T-cell (primary cell): ENCODE measurements at regions not wholly inside any gene's neighbourhood (a gene's known extent, or its start where the extent isn't known, plus 50 kb on each side); places are given as distances from the start of the nearest gene placed in this dataset.
"Not testable (repeated sequence)": the region's sequence is repeated elsewhere in the genome, so short reads cannot be mapped to it uniquely, and the experiment has no call there.

Source experiments
- ATAC-seq, 4 experiments: fragments of 200-7000 bp in 3 of 4; fragments of 150-1000 bp in 1 of 4; cut with Tn5 transposase; replicated peaks in 1 of 4; 1 replicate in 3 of 4; 2 replicates in 1 of 4; pipeline ENCODE4 v1.10.0; 2021; ENCODE audit warnings: moderate library complexity in 3 of 4, mild to moderate bottlenecking in 2 of 4, moderate number of reproducible peaks in 1 of 4
- CTCF ChIA-PET, 2 donors: fragments of 300-600 bp; sonication (Branson Sonifier 250); formaldehyde crosslinking; loops; one replicate each; lab custom pipeline; 2022; ENCODE audit warnings: antibody characterized with exemption in 2 of 2; lab: Charles Lee
- POLR2A ChIA-PET, 2 donors: fragments of 300-600 bp; sonication (Branson Sonifier 250); formaldehyde crosslinking; loops; one replicate each; lab custom pipeline; 2022; ENCODE audit warnings: antibody characterized with exemption in 2 of 2; lab: Charles Lee
- DNase-seq, 35 experiments: peaks; one replicate each; pipeline versions ENCODE4 v3.0.0 to v3.0.0-alpha.2; 2013 to 2023
- H3K27ac ChIP-seq: one replicate; pipeline ENCODE4 v1.5.1; 2013; ENCODE audit warnings: low read length
- H3K27me3 ChIP-seq, 2 experiments: replicated peaks in 1 of 2; 1 replicate in 1 of 2; 2 replicates in 1 of 2; pipeline versions ENCODE4 v1.6.1 to v1.7.0; 2013; ENCODE audit warnings: low read length in 1 of 2, mixed read lengths in 1 of 2; ENCODE audit not compliant: control insufficient read depth in 2 of 2, insufficient read depth in 2 of 2; ENCODE audit errors: extremely low read depth in 1 of 2
- H3K36me3 ChIP-seq, 2 donors: 1 replicate in 1 of 2; 2 replicates in 1 of 2; pipeline versions ENCODE4 v1.6.1 to v1.7.0; 2013; ENCODE audit warnings: low read length in 1 of 2; ENCODE audit not compliant: control insufficient read depth in 2 of 2, insufficient read depth in 1 of 2; ENCODE audit errors: extremely low read depth in 1 of 2
- H3K4me1 ChIP-seq, 2 experiments: 1 replicate in 1 of 2; 2 replicates in 1 of 2; pipeline versions ENCODE4 v1.6.1 to v1.7.0; 2013; ENCODE audit warnings: low read length in 2 of 2, mixed read lengths in 1 of 2; ENCODE audit not compliant: insufficient read depth in 2 of 2, control insufficient read depth in 1 of 2; ENCODE audit errors: extremely low read depth in 1 of 2
- H3K4me3 ChIP-seq, 2 donors: 1 replicate in 1 of 2; 2 replicates in 1 of 2; pipeline versions ENCODE4 v1.5.1 to v1.7.0; 2013; ENCODE audit warnings: mild to moderate bottlenecking in 2 of 2, low read length in 1 of 2, moderate library complexity in 1 of 2; ENCODE audit not compliant: control insufficient read depth in 1 of 2; ENCODE audit errors: extremely low read depth in 1 of 2
- H3K9me3 ChIP-seq: 2 replicates; pipeline ENCODE4 v1.7.0; 2013
- H3K27ac Mint-ChIP-seq, 2 donors: one replicate each; pipeline ENCODE4 v1.8.0; 2020 to 2021; ENCODE audit warnings: mild to moderate bottlenecking in 2 of 2, mixed read lengths in 2 of 2
- H3K27me3 Mint-ChIP-seq, 2 donors: one replicate each; pipeline ENCODE4 v1.8.0; 2021 to 2022; ENCODE audit warnings: mixed read lengths in 2 of 2
- H3K36me3 Mint-ChIP-seq: one replicate; pipeline ENCODE4 v1.8.0; 2021; ENCODE audit warnings: mixed read lengths
- H3K4me1 Mint-ChIP-seq, 3 donors: one replicate each; pipeline ENCODE4 v1.8.0; 2020 to 2022; ENCODE audit warnings: mixed read lengths in 3 of 3, mild to moderate bottlenecking in 1 of 3
- H3K4me3 Mint-ChIP-seq, 3 donors: one replicate each; pipeline ENCODE4 v1.8.0; 2020 to 2022; ENCODE audit warnings: mild to moderate bottlenecking in 3 of 3, mixed read lengths in 3 of 3, moderate library complexity in 3 of 3
- H3K9me3 Mint-ChIP-seq, 3 donors: one replicate each; pipeline ENCODE4 v1.8.0; 2020 to 2022; ENCODE audit warnings: mixed read lengths in 3 of 3
- WGBS: methylation state at CpG from one replicate; pipeline ENCODE4 v1.1.5; 2013; ENCODE audit warnings: missing lambda C conversion rate; ENCODE audit not compliant: insufficient coverage; 5-methylcytosine and 5-hydroxymethylcytosine counted together

- CTCF ChIA-PET: no interaction called here
- Mint-ChIP-seq H3K27ac (no peak overlapping the region), H3K9me3 (no peaks in the 10 kb centered on the region), H3K36me3 (no peaks in the 10 kb centered on the region), H3K27me3 (no peaks in the 10 kb centered on the region), H3K4me3 (no peak overlapping the region), H3K4me1 (no peaks in the 10 kb centered on the region)
- no peaks in the 10 kb centered on the region for H3K4me1 ChIP-seq
- POLR2A ChIA-PET: no interaction called here
- WGBS: 100% methylated on average over 1 of the region's 9 CpGs
- DNase-seq (no peak), ATAC-seq (no peak)
- no peaks in the 10 kb centered on the region for H3K36me3 ChIP-seq
- H3K27me3 ChIP-seq: no peaks in the 10 kb centered on the region
- no peak overlapping the region for H3K27ac ChIP-seq
- no peaks in the 10 kb centered on the region for H3K9me3 ChIP-seq
- no peak overlapping the region for H3K4me3 ChIP-seq
These were observed 215.7 kb downstream of the BAMBI start for GRCh38 chr10:28892818-28893547.

GRCh38 chr10:28894146-28894545 lies 216.8 kb downstream of the BAMBI start:
- no peaks in the 10 kb centered on the region for H3K9me3 Mint-ChIP-seq
- DNase-seq (no peak), ATAC-seq (no peak)
- no peaks in the 10 kb centered on the region for H3K27me3 Mint-ChIP-seq
- no peaks in the 10 kb centered on the region for H3K4me1 ChIP-seq
- no peak overlapping the region for H3K27ac Mint-ChIP-seq
- 100% methylated on average over 2 of the region's 5 CpGs for WGBS
- no peak overlapping the region for H3K27ac ChIP-seq
- H3K4me1 Mint-ChIP-seq: no peaks in the 10 kb centered on the region
- no peak overlapping the region for H3K4me3 ChIP-seq
- ChIA-PET POLR2A (no interaction called here), CTCF (no interaction called here)
- H3K9me3 ChIP-seq: no peaks in the 10 kb centered on the region
- H3K36me3 Mint-ChIP-seq: no peaks in the 10 kb centered on the region
- no peak overlapping the region for H3K4me3 Mint-ChIP-seq
- H3K36me3 ChIP-seq: no peaks in the 10 kb centered on the region
- H3K27me3 ChIP-seq: no peaks in the 10 kb centered on the region

DNA sequence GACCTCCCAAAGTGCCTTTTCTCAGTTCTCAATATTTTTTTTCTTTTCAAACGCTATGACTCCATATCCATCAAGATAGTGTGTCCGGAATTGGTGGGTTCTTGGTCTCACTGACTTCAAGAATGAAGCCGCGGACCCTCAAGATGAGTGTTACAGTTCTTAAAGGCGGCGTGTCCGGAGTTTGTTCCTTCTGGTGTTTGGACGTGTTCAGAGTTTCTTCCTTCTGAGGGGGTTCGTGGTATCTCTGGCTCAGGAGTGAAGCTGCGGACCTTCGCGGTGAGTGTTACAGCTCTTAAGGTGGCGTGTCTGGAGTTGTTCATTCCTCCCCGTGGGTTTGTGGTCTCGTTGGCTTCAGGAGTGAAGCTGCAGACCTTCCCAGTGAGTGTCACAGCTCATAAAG lies 218.3 kb downstream of the BAMBI start:
- not testable (repeated sequence) for H3K9me3 Mint-ChIP-seq, H3K27me3 ChIP-seq

DNA sequence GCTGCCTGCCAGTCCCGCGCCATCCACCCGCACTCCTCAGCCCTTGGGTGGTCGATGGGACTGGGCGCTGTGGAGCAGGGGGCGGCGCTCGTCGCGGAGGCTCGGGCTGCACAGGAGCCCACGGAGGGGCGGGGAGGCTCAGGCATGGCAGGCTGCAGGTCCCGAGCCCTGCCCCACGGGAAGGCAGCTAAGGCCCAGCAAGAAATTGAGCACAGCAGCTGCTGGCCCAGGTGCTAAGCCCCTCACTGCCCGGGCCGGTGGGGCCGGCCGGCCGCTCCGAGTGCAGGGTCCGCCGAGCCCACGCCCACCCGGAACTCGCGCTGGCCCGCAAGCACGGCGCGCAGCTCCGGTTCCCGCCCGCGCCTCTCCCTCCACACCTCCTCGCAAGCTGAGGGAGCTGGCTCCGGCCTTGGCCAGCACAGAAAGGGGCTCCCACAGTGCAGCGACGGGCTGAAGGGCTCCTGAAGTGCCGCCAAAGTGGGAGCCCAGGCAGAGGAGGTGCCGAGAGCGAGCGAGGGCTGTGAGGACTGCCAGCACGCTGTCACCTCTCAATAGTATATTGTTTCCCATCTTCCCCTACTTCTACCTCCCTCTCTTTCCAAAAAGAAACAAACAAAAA lies 219.6 kb downstream of the BAMBI start:
- H3K4me3 Mint-ChIP-seq, H3K27me3 Mint-ChIP-seq, CTCF ChIA-PET, H3K27ac Mint-ChIP-seq, ATAC-seq, DNase-seq, H3K36me3 ChIP-seq, H3K4me1 Mint-ChIP-seq, H3K27me3 ChIP-seq, H3K9me3 Mint-ChIP-seq, H3K27ac ChIP-seq, POLR2A ChIA-PET, H3K36me3 Mint-ChIP-seq, H3K4me3 ChIP-seq, H3K4me1 ChIP-seq, H3K9me3 ChIP-seq: not testable (repeated sequence)
- WGBS: 93% methylated on average over 37 of the region's 44 CpGs

More for the DNA sequence above, 218.3 kb downstream of the BAMBI start:
- POLR2A ChIA-PET, H3K4me3 ChIP-seq, H3K4me3 Mint-ChIP-seq, H3K4me1 ChIP-seq, H3K36me3 ChIP-seq, H3K4me1 Mint-ChIP-seq, H3K27ac Mint-ChIP-seq, H3K27ac ChIP-seq, ATAC-seq, H3K27me3 Mint-ChIP-seq, H3K9me3 ChIP-seq, H3K36me3 Mint-ChIP-seq, DNase-seq: not testable (repeated sequence)
- CTCF ChIA-PET: interaction anchor here in 1 of 2 donors (0.6 kb wide), 1 partner anchor 258 kb away, joined by 8 read pairs; no protein-coding TSS in a partner anchor
- WGBS: 88% methylated on average over 11 of the region's 15 CpGs

GRCh38 chr10:28897617-28898464 lies 220.5 kb downstream of the BAMBI start:
- Histone ChIP-seq H3K4me1 (no peaks in the 10 kb centered on the region), H3K9me3 (no peaks in the 10 kb centered on the region), H3K27me3 (no peaks in the 10 kb centered on the region), H3K4me3 (no peak overlapping the region), H3K27ac (no peak overlapping the region), H3K36me3 (no peaks in the 10 kb centered on the region)
- Mint-ChIP-seq H3K4me1 (no peaks in the 10 kb centered on the region), H3K9me3 (no peaks in the 10 kb centered on the region), H3K27ac (no peak overlapping the region), H3K36me3 (no peaks in the 10 kb centered on the region), H3K27me3 (no peaks in the 10 kb centered on the region), H3K4me3 (no peak overlapping the region)
- ChIA-PET POLR2A (no interaction called here), CTCF (no interaction called here)
- ATAC-seq: no peak
- no peak for DNase-seq
- WGBS: 93% methylated on average over 13 of the region's 23 CpGs

- H3K27ac ChIP-seq: no peak overlapping the region
- no CpG with 5 or more reads among the region's 3 CpGs for WGBS
- Mint-ChIP-seq H3K4me1 (no peaks in the 10 kb centered on the region), H3K4me3 (no peak overlapping the region), H3K9me3 (no peaks in the 10 kb centered on the region), H3K27me3 (no peaks in the 10 kb centered on the region), H3K27ac (no peak overlapping the region), H3K36me3 (no peaks in the 10 kb centered on the region)
- ATAC-seq (no peak), DNase-seq (no peak)
- POLR2A ChIA-PET: no interaction called here
- CTCF ChIA-PET: no interaction called here
- no peaks in the 10 kb centered on the region for H3K4me1 ChIP-seq
- H3K27me3 ChIP-seq: no peaks in the 10 kb centered on the region
- no peaks in the 10 kb centered on the region for H3K36me3 ChIP-seq
- H3K9me3 ChIP-seq: no peaks in the 10 kb centered on the region
- no peak overlapping the region for H3K4me3 ChIP-seq
These were observed 224.9 kb downstream of the BAMBI start for GRCh38 chr10:28902215-28902614.
